Keratinocyte (primary cell): ENCODE measurements at regions not wholly inside any gene's neighbourhood (a gene's known extent, or its start where the extent isn't known, plus 50 kb on each side); places are given as distances from the start of the nearest gene placed in this dataset.

Experiments
- DNase-seq: peaks from one replicate; pipeline ENCODE4 v3.0.0-alpha.2; 2011; ENCODE audit warnings: low read depth, missing footprints, low spot score
- FAIRE-seq: peaks from 2 replicates; lab custom pipeline; 2011; peaks lifted over from hg19 to GRCh38; lab: Jason Lieb, UNC
- H2AFZ ChIP-seq: 2 replicates; pipeline ENCODE4 v1.6.0; 2012; ENCODE audit warnings: low read length, control low read depth, inconsistent platforms; ENCODE audit not compliant: control insufficient read depth
- H3K27ac ChIP-seq: 2 replicates; pipeline ENCODE4 v1.5.1; 2011; ENCODE audit warnings: low read length; ENCODE audit not compliant: control insufficient read depth, insufficient read depth
- H3K27me3 ChIP-seq: 3 replicates; pipeline ENCODE4 v1.6.0; 2011; ENCODE audit warnings: low read length; ENCODE audit not compliant: control insufficient read depth, insufficient read depth; ENCODE audit errors: extremely low read depth
- H3K36me3 ChIP-seq, 2 experiments: 2 replicates in 1 of 2; 3 replicates in 1 of 2; pipeline ENCODE4 v1.5.1; 2011; ENCODE audit warnings: low read length in 2 of 2, mild to moderate bottlenecking in 1 of 2; ENCODE audit not compliant: control insufficient read depth in 2 of 2, insufficient read depth in 2 of 2; ENCODE audit errors: extremely low read depth in 1 of 2
- H3K4me1 ChIP-seq: 3 replicates; pipeline ENCODE4 v1.5.1; 2011; ENCODE audit warnings: low read length; ENCODE audit not compliant: control insufficient read depth, insufficient read depth; ENCODE audit errors: extremely low read depth
- H3K4me2 ChIP-seq: 3 replicates; pipeline ENCODE4 v1.6.0; 2011; ENCODE audit warnings: low read depth, low read length; ENCODE audit not compliant: control insufficient read depth, insufficient read depth; ENCODE audit errors: extremely low read depth
- H3K4me3 ChIP-seq, 3 experiments: fragments of 200-600 bp in 1 of 3; sonication (generic) in 1 of 3; 2 replicates in 2 of 3; 3 replicates in 1 of 3; pipeline ENCODE4 v1.5.1; 2011 to 2016; ENCODE audit warnings: low read length in 3 of 3, mild to moderate bottlenecking in 3 of 3, control low read depth in 2 of 3, inconsistent platforms in 1 of 3, low read depth in 1 of 3, mixed read lengths in 1 of 3, mixed run types in 1 of 3, moderate library complexity in 1 of 3; ENCODE audit not compliant: control insufficient read depth in 2 of 3, insufficient read depth in 2 of 3; ENCODE audit errors: extremely low read depth in 1 of 3
- H3K79me2 ChIP-seq: 2 replicates; pipeline ENCODE4 v1.6.0; 2012; ENCODE audit warnings: low read length; ENCODE audit not compliant: control insufficient read depth, insufficient read depth
- H3K9ac ChIP-seq: 3 replicates; pipeline ENCODE4 v1.6.0; 2011; ENCODE audit warnings: low read length; ENCODE audit not compliant: control insufficient read depth, insufficient read depth; ENCODE audit errors: extremely low read depth
- H3K9me1 ChIP-seq: 3 replicates; pipeline ENCODE4 v1.6.0; 2011; ENCODE audit warnings: low read length; ENCODE audit not compliant: control insufficient read depth, insufficient read depth; ENCODE audit errors: extremely low read depth
- H3K9me3 ChIP-seq: 2 replicates; pipeline ENCODE4 v1.5.1; 2012; ENCODE audit warnings: low read depth, low read length; ENCODE audit not compliant: control insufficient read depth
- H4K20me1 ChIP-seq: 3 replicates; pipeline ENCODE4 v1.6.0; 2011; ENCODE audit warnings: low read length; ENCODE audit not compliant: control insufficient read depth, insufficient read depth; ENCODE audit errors: extremely low read depth
- CTCF ChIP-seq, 3 experiments: IDR thresholded peaks in 1 of 3; conservative IDR thresholded peaks in 1 of 3; optimal IDR thresholded peaks in 1 of 3; 2 replicates in 2 of 3; 3 replicates in 1 of 3; pipeline versions ENCODE3 to v1.5.1; 2011; ENCODE audit warnings: low read length in 3 of 3, mild to moderate bottlenecking in 3 of 3, moderate library complexity in 2 of 3, control low read depth in 1 of 3, inconsistent platforms in 1 of 3; ENCODE audit not compliant: insufficient read depth in 2 of 3; ENCODE audit errors: extremely low read depth in 1 of 3
- EZH2 ChIP-seq: IDR thresholded peaks from one replicate; pipeline ENCODE4 v1.6.1; 2012; ENCODE audit warnings: inconsistent platforms, mild to moderate bottlenecking, low read length, moderate library complexity
- dilution Hi-C: fragments of 300-500 bp; cut with MboI; formaldehyde crosslinking; loops from one replicate; pipeline ENCODE4 v1.7.0; 2020; ENCODE audit warnings: low sequenced_read_pairs; ENCODE audit not compliant: extremely low pct_ligation_motif_present

- Histone ChIP-seq H3K36me3 (no peaks in the 10 kb centered on the region), H3K9ac (no peak overlapping the region), H3K4me1 (no peaks in the 10 kb centered on the region), H2AFZ (no peak overlapping the region), H3K79me2 (no peaks in the 10 kb centered on the region), H3K27ac (no peak overlapping the region), H3K9me3 (no peaks in the 10 kb centered on the region), H3K27me3 (no peaks in the 10 kb centered on the region), H4K20me1 (no peaks in the 10 kb centered on the region), H3K4me2 (no peak overlapping the region), H3K4me3 (no peak overlapping the region), H3K9me1 (no peaks in the 10 kb centered on the region)
- dilution Hi-C loops = no loop called here
- DNase-seq (no peak), FAIRE-seq (no peak)
- TF ChIP-seq CTCF (optimal IDR thresholded peaks at IDR 0.05 in 1 of 3, IDR thresholded peaks at IDR 0.05 in 1 of 3, conservative IDR thresholded peaks at IDR 0.05 in 1 of 3; ENCODE audit: extremely low read depth in 1 of 3, insufficient read depth in 2 of 3, low read length in 3 of 3) (no peak), EZH2 (no peak)
Measured at GRCh38 chr3:118782755-118783202, 251.9 kb downstream of the IGSF11 start.

GRCh38 chr3:118785415-118785814, 249.2 kb downstream of the IGSF11 start:
- Histone ChIP-seq H3K27ac (no peak overlapping the region), H3K4me3 (no peak overlapping the region), H2AFZ (no peak overlapping the region), H3K4me1 (no peaks in the 10 kb centered on the region), H3K4me2 (no peak overlapping the region), H3K9me3 (no peaks in the 10 kb centered on the region), H3K79me2 (no peaks in the 10 kb centered on the region), H4K20me1 (no peaks in the 10 kb centered on the region), H3K27me3 (no peaks in the 10 kb centered on the region), H3K36me3 (no peaks in the 10 kb centered on the region), H3K9ac (no peak overlapping the region), H3K9me1 (no peaks in the 10 kb centered on the region)
- no peak for FAIRE-seq
- dilution Hi-C loops = no loop called here
- TF ChIP-seq CTCF (optimal IDR thresholded peaks at IDR 0.05 in 1 of 3, IDR thresholded peaks at IDR 0.05 in 1 of 3, conservative IDR thresholded peaks at IDR 0.05 in 1 of 3; ENCODE audit: extremely low read depth in 1 of 3, insufficient read depth in 2 of 3, low read length in 3 of 3) (no peak), EZH2 (no peak)
- no peak for DNase-seq
